Limb (tissue), 2 donors: ENCODE measurements at regions not wholly inside any gene's neighbourhood (a gene's known extent, or its start where the extent isn't known, plus 50 kb on each side); places are given as distances from the start of the nearest gene placed in this dataset.
A peak's percentile ranks its signal among the peaks of the same experiment; 100 is the strongest.

Source experiments
- DNase-seq, 2 donors: peaks; one replicate each; pipeline ENCODE4 v3.0.0-alpha.2; 2016; ENCODE audit errors: extremely low spot score in 2 of 2

- DNase-seq: no peak
Measured at GRCh38 chr7:21217365-21217764, 210.5 kb upstream of the SP4 start.

GRCh38 chr7:21218155-21218554 lies 209.7 kb upstream of the SP4 start:
- DNase-seq: no peak

- no peak for DNase-seq
Measured at GRCh38 chr7:21221130-21221529, 206.8 kb upstream of the SP4 start.

GRCh38 chr7:21238400-21239116 lies 189.3 kb upstream of the SP4 start:
- no peak for DNase-seq

- no peak for DNase-seq
Measured at GRCh38 chr7:21243265-21243664, 184.6 kb upstream of the SP4 start.

GRCh38 chr7:21251151-21251800 lies 176.6 kb upstream of the SP4 start:
- no peak for DNase-seq

GRCh38 chr7:21253740-21254687 lies 173.9 kb upstream of the SP4 start:
- peak; percentile 81 to 83 for DNase-seq

GRCh38 chr7:21256310-21256877 lies 171.5 kb upstream of the SP4 start:
- DNase-seq: peak in 1 of 2 donors; percentile 58

- no peak for DNase-seq
Measured at GRCh38 chr7:21260939-21261338, 166.9 kb upstream of the SP4 start.

- no peak for DNase-seq
Measured at GRCh38 chr7:21261627-21262594, 166.0 kb upstream of the SP4 start.

- no peak for DNase-seq
Measured at GRCh38 chr7:21269021-21269420, 158.9 kb upstream of the SP4 start.

- DNase-seq: no peak
Measured at GRCh38 chr7:21276471-21277035, 151.3 kb upstream of the SP4 start.

GRCh38 chr7:21278944-21279343 lies 148.9 kb upstream of the SP4 start:
- DNase-seq: no peak

GRCh38 chr7:21281193-21281592 lies 146.7 kb upstream of the SP4 start:
- DNase-seq: no peak

- DNase-seq: no peak
Measured at GRCh38 chr7:21293771-21294170, 134.1 kb upstream of the SP4 start.

GRCh38 chr7:21299766-21300165 lies 128.1 kb upstream of the SP4 start:
- no peak for DNase-seq

GRCh38 chr7:21300692-21301091 lies 127.2 kb upstream of the SP4 start:
- no peak for DNase-seq

GRCh38 chr7:21304808-21305375 lies 123.0 kb upstream of the SP4 start:
- no peak for DNase-seq

GRCh38 chr7:21305455-21306235 lies 122.2 kb upstream of the SP4 start:
- no peak for DNase-seq
